ENCODE measurements at regions not wholly inside any gene's neighbourhood (a gene's known extent, or its start where the extent isn't known, plus 50 kb on each side); places are given as distances from the start of the nearest gene placed in this dataset.

- BruUV-seq (replicated peaks), result no TSS peak
- peaks cover 5% of the 10 kb centered on the region for H3K4me1 Mint-ChIP-seq (ENCODE audit: insufficient read depth, unreplicated experiment)
Measured at GRCh38 chr12:92462527-92462926, 240.3 kb upstream of the PLEKHG7 start.

GRCh38 chr12:92462049-92462448 lies 240.7 kb upstream of the PLEKHG7 start:
- no peak for DNase-seq (ENCODE audit: unreplicated experiment)
- TF ChIP-seq CTCF (IDR thresholded peaks at IDR 0.05; ENCODE audit: unreplicated experiment), result no peak
- H3K4me3 Mint-ChIP-seq (ENCODE audit: unreplicated experiment), result no peak overlapping the region
- ChIA-PET CTCF (interaction anchor here (0.5 kb wide), 1 partner anchor 149 kb away, joined by 3 read pairs; no protein-coding TSS in a partner anchor), POLR2A (interaction anchor here (1.0 kb wide), 1 partner anchor 8 kb away, joined by 3 read pairs; no protein-coding TSS in a partner anchor)
- peaks cover 5% of the 10 kb centered on the region for H3K4me1 Mint-ChIP-seq (ENCODE audit: insufficient read depth, unreplicated experiment)
- BruUV-seq (replicated peaks), result no TSS peak
- H3K36me3 Mint-ChIP-seq (ENCODE audit: insufficient read depth, unreplicated experiment), result no peaks in the 10 kb centered on the region
- H3K27ac Mint-ChIP-seq (ENCODE audit: low read depth, unreplicated experiment), result no peak overlapping the region
- intact Hi-C loops (cut with micrococcal nuclease), result no loop called here
- no peaks in the 10 kb centered on the region for H3K9me3 Mint-ChIP-seq (ENCODE audit: unreplicated experiment)
- H3K27me3 Mint-ChIP-seq (ENCODE audit: insufficient read depth, unreplicated experiment), result no peaks in the 10 kb centered on the region

More at GRCh38 chr12:92462527-92462926, 240.3 kb upstream of the PLEKHG7 start:
- H3K27me3 Mint-ChIP-seq (ENCODE audit: insufficient read depth, unreplicated experiment), result no peaks in the 10 kb centered on the region
- H3K27ac Mint-ChIP-seq (ENCODE audit: low read depth, unreplicated experiment), result no peak overlapping the region
- H3K36me3 Mint-ChIP-seq (ENCODE audit: insufficient read depth, unreplicated experiment), result no peaks in the 10 kb centered on the region
- intact Hi-C loops (cut with micrococcal nuclease), result no loop called here
- ChIA-PET CTCF (no interaction called here), POLR2A (interaction anchor here (1.0 kb wide), 1 partner anchor 8 kb away, joined by 3 read pairs; no protein-coding TSS in a partner anchor)
- no peak overlapping the region for H3K4me3 Mint-ChIP-seq (ENCODE audit: unreplicated experiment)
- TF ChIP-seq CTCF (IDR thresholded peaks at IDR 0.05; ENCODE audit: unreplicated experiment), result no peak
- H3K9me3 Mint-ChIP-seq (ENCODE audit: unreplicated experiment), result no peaks in the 10 kb centered on the region
- DNase-seq (ENCODE audit: unreplicated experiment), result no peak

- CTCF ChIA-PET, result interaction anchor here (0.6 to 1.5 kb wide), 3 partner anchors 17 to 109 kb away, joined by 3 read pairs; no protein-coding TSS in a partner anchor
- no TSS peak for BruUV-seq (replicated peaks)
- intact Hi-C loops (cut with micrococcal nuclease), result no loop called here
- Mint-ChIP-seq H3K27ac (ENCODE audit: low read depth, unreplicated experiment) (no peak overlapping the region), H3K4me1 (ENCODE audit: insufficient read depth, unreplicated experiment) (peaks cover 4% of the 10 kb centered on the region), H3K36me3 (ENCODE audit: insufficient read depth, unreplicated experiment) (no peaks in the 10 kb centered on the region), H3K4me3 (ENCODE audit: unreplicated experiment) (no peak overlapping the region), H3K9me3 (ENCODE audit: unreplicated experiment) (no peaks in the 10 kb centered on the region), H3K27me3 (ENCODE audit: insufficient read depth, unreplicated experiment) (no peaks in the 10 kb centered on the region)
- no peak for TF ChIP-seq CTCF (IDR thresholded peaks at IDR 0.05; ENCODE audit: unreplicated experiment)
- POLR2A ChIA-PET, result interaction anchor here (0.6 kb wide), 1 partner anchor 353 kb away, joined by 3 read pairs; no protein-coding TSS in a partner anchor
- no peak for DNase-seq (ENCODE audit: unreplicated experiment)
Measured at GRCh38 chr12:92459850-92460249, 242.9 kb upstream of the PLEKHG7 start.

GRCh38 chr12:92458996-92459395 lies 243.8 kb upstream of the PLEKHG7 start:
- ChIA-PET CTCF (interaction anchor here (1.5 kb wide), 1 partner anchor 110 kb away, joined by 3 read pairs; no protein-coding TSS in a partner anchor), POLR2A (no interaction called here)
- H3K36me3 Mint-ChIP-seq (ENCODE audit: insufficient read depth, unreplicated experiment), result no peaks in the 10 kb centered on the region
- DNase-seq (ENCODE audit: unreplicated experiment), result no peak
- BruUV-seq (replicated peaks), result no TSS peak
- H3K4me1 Mint-ChIP-seq (ENCODE audit: insufficient read depth, unreplicated experiment), result no peaks in the 10 kb centered on the region
- H3K27ac Mint-ChIP-seq (ENCODE audit: low read depth, unreplicated experiment), result no peak overlapping the region
- H3K27me3 Mint-ChIP-seq (ENCODE audit: insufficient read depth, unreplicated experiment), result no peaks in the 10 kb centered on the region
- no peak for TF ChIP-seq CTCF (IDR thresholded peaks at IDR 0.05; ENCODE audit: unreplicated experiment)
- intact Hi-C loops (cut with micrococcal nuclease), result no loop called here
- no peak overlapping the region for H3K4me3 Mint-ChIP-seq (ENCODE audit: unreplicated experiment)
- no peaks in the 10 kb centered on the region for H3K9me3 Mint-ChIP-seq (ENCODE audit: unreplicated experiment)

Data from MCF 10A (cell line).